ENCODE measurements at regions not wholly inside any gene's neighbourhood (a gene's known extent, or its start where the extent isn't known, plus 50 kb on each side); places are given as distances from the start of the nearest gene placed in this dataset.

- H3K4me1 ChIP-seq, result no peaks in the 10 kb centered on the region
- H3K9me3 ChIP-seq, result no peaks in the 10 kb centered on the region
- no peaks in the 10 kb centered on the region for H3K27me3 ChIP-seq
- H3K4me3 ChIP-seq, result no peak overlapping the region
- no peaks in the 10 kb centered on the region for H3K36me3 ChIP-seq
- no peak for TF ChIP-seq CTCF (IDR thresholded peaks at IDR 0.05)
- H3K27ac ChIP-seq, result no peak overlapping the region
- ATAC-seq, result no peak
- 82 to 85% methylated on average over 1 of the region's 1 CpG for WGBS, 2 donors
- DNase-seq, result no peak
- no peak for FAIRE-seq
- intact Hi-C loops (cut with DNase I), result no loop called here
These were observed 94.3 kb upstream of the DOCK10 start for GRCh38 chr2:225136552-225136951.

GRCh38 chr2:225131898-225132297 lies 89.6 kb upstream of the DOCK10 start:
- H3K27me3 ChIP-seq, result no peaks in the 10 kb centered on the region
- ATAC-seq, result no peak
- no peaks in the 10 kb centered on the region for H3K4me1 ChIP-seq
- intact Hi-C loops (cut with DNase I), result no loop called here
- TF ChIP-seq CTCF (IDR thresholded peaks at IDR 0.05), result no peak
- H3K4me3 ChIP-seq, result no peak overlapping the region
- 90 to 91% methylated on average over 4 of the region's 4 CpGs for WGBS, 2 donors
- no peaks in the 10 kb centered on the region for H3K36me3 ChIP-seq
- H3K9me3 ChIP-seq, result no peaks in the 10 kb centered on the region
- no peak for FAIRE-seq
- no peak for DNase-seq
- no peak overlapping the region for H3K27ac ChIP-seq

GRCh38 chr2:225130093-225130492 lies 87.8 kb upstream of the DOCK10 start:
- H3K4me1 ChIP-seq, result no peaks in the 10 kb centered on the region
- no peaks in the 10 kb centered on the region for H3K36me3 ChIP-seq
- H3K9me3 ChIP-seq, result no peaks in the 10 kb centered on the region
- no peak overlapping the region for H3K27ac ChIP-seq
- no peak for DNase-seq
- FAIRE-seq, result no peak
- H3K27me3 ChIP-seq, result no peaks in the 10 kb centered on the region
- ATAC-seq, result no peak
- TF ChIP-seq CTCF (IDR thresholded peaks at IDR 0.05), result no peak
- intact Hi-C loops (cut with DNase I), result no loop called here
- H3K4me3 ChIP-seq, result no peak overlapping the region

GRCh38 chr2:225124311-225125017 lies 82.2 kb upstream of the DOCK10 start:
- Histone ChIP-seq H3K27ac (no peak overlapping the region), H3K4me3 (no peak overlapping the region), H3K4me1 (peaks cover 0 to 4% (median 0%) of the 10 kb centered on the region in 3 donors), H3K9me3 (no peaks in the 10 kb centered on the region), H3K27me3 (no peaks in the 10 kb centered on the region), H3K36me3 (no peaks in the 10 kb centered on the region)
- intact Hi-C loops (cut with DNase I), result loop anchor here in 2 of 3 donors (5.0 kb wide), 1 partner anchor 538 kb away; no protein-coding TSS in a partner anchor
- peak in 3 of 4 donors; percentile 60 to 73 (median 64) for ATAC-seq
- no peak for TF ChIP-seq CTCF (IDR thresholded peaks at IDR 0.05)
- 44 to 45% methylated on average over 7 of the region's 7 CpGs for WGBS, 2 donors
- no peak for FAIRE-seq
- DNase-seq, result no peak
